BE2C (cell line): ENCODE measurements at regions not wholly inside any gene's neighbourhood (a gene's known extent, or its start where the extent isn't known, plus 50 kb on each side); places are given as distances from the start of the nearest gene placed in this dataset.

ENCODE experiments used
- DNase-seq: peaks from one replicate; pipeline ENCODE4 v3.0.0-alpha.2; 2020
- H3K27me3 ChIP-seq: fragments of 250-450 bp; sonication (Bioruptor Pico); 2 replicates; pipeline ENCODE4 v1.5.1; 2020; ENCODE audit warnings: mild to moderate bottlenecking
- H3K36me3 ChIP-seq: fragments of 250-450 bp; sonication (Bioruptor Pico); 2 replicates; pipeline ENCODE4 v1.5.1; 2020; ENCODE audit warnings: mild to moderate bottlenecking
- H3K4me1 ChIP-seq: fragments of 250-450 bp; sonication (Bioruptor Pico); 2 replicates; pipeline ENCODE4 v1.5.1; 2020
- H3K4me3 ChIP-seq: 2 replicates; pipeline ENCODE4 v1.5.1; 2011; ENCODE audit warnings: low read depth, low read length
- H3K9me3 ChIP-seq: fragments of 250-450 bp; sonication (Bioruptor Pico); 2 replicates; pipeline ENCODE4 v1.5.1; 2020
- CTCF ChIP-seq: IDR thresholded peaks from 2 replicates; pipeline ENCODE4 v1.5.1; 2012; ENCODE audit warnings: mild to moderate bottlenecking, low read depth, low read length

- TF ChIP-seq CTCF: no peak
- no peak for DNase-seq
- no peaks in the 10 kb centered on the region for H3K36me3 ChIP-seq
These were observed 411.9 kb upstream of the B3GAT1 start for GRCh38 chr11:134823970-134824369.

DNA sequence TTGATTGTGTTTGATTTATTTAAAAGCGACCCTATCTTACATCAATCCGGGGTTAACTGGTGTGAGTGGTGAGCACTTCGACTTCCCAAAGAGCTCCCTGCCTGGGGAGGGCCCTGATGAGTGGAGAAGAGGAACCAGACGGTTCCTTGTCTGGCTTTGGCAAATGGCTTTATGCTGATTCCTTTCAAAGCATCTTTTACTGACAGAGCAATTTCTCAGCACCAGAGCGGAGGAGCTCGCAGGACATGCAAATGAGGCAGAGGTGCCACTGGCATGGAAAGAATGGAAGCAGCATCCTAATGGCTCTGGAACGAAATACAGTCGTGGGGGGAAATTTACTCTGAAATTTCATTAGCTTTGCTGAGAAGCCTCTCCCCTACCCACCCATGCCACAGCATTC lies 410.9 kb upstream of the B3GAT1 start:
- H3K27me3 ChIP-seq: no peaks in the 10 kb centered on the region
- H3K9me3 ChIP-seq: no peaks in the 10 kb centered on the region
- no peaks in the 10 kb centered on the region for H3K4me1 ChIP-seq
- no peaks in the 10 kb centered on the region for H3K36me3 ChIP-seq
- H3K4me3 ChIP-seq: no peak overlapping the region
- TF ChIP-seq CTCF: no peak
- DNase-seq: no peak

More at GRCh38 chr11:134823970-134824369, 411.9 kb upstream of the B3GAT1 start:
- no peaks in the 10 kb centered on the region for H3K27me3 ChIP-seq
- no peaks in the 10 kb centered on the region for H3K4me1 ChIP-seq
- no peaks in the 10 kb centered on the region for H3K9me3 ChIP-seq
- no peak overlapping the region for H3K4me3 ChIP-seq

DNA sequence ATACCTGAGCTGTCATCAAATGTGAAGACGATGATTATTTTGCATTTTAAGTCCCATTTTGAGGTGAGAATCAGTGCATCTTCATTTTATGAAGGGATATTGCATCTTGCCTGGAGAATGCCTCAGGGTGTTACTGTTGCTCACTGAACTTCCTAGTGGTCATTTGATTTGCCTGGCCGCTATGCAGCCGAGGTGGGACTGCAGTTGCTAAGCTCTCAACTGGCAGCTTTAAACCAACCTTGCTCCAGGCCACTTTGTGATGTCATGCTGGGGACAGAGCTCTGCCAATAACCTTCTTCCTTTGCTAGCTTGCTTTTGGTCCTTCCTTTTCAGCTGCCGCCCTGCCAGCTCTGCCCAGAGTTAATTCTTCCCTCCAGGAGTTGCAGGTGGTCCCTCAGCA lies 409.4 kb upstream of the B3GAT1 start:
- no peak for DNase-seq
- Histone ChIP-seq H3K36me3 (no peaks in the 10 kb centered on the region), H3K4me3 (no peak overlapping the region), H3K9me3 (no peaks in the 10 kb centered on the region), H3K27me3 (no peaks in the 10 kb centered on the region), H3K4me1 (no peaks in the 10 kb centered on the region)
- TF ChIP-seq CTCF: no peak

DNA sequence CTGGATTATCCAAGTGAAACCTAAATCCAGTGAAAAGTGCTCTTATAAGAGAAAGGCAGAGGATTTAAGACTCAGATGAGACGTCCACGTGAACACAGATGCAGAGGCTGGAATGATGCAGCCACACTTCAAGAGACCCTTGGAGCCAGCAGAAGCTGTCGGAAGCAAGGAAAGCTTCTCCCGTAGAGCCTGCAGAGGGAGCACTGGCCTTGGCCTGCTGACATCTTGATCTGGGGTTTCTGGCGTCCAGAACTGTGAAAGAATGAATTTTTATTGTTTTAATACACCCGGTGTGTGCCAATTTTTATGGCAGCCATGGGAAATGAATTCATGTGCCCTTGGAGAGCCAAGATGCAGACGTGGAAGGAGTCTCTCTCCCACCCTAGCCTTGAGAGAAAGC lies 407.0 kb upstream of the B3GAT1 start:
- Histone ChIP-seq H3K4me1 (no peaks in the 10 kb centered on the region), H3K36me3 (no peaks in the 10 kb centered on the region), H3K9me3 (no peaks in the 10 kb centered on the region), H3K4me3 (no peak overlapping the region), H3K27me3 (no peaks in the 10 kb centered on the region)
- DNase-seq: no peak
- peak; percentile 39 for TF ChIP-seq CTCF

DNA sequence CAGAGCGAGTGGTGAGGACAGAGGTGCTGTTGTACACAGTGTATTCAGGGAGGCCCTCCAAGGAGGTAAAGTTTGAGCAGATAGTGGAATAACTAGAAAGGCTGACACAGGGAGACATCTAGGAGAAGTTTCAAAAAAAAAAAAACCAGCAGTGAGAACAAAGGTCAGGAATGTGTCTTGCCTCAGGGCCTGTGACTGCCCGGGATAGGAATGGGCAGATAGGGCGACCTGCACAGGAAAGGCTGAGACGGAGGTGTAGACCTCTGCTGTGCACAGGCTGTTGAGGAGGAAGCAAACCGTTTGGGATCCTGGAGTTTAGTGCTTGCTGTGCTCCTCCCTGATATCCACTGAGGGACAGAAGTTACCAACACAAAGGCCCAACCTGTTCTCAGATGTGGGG lies 406.5 kb upstream of the B3GAT1 start:
- no peak for TF ChIP-seq CTCF
- Histone ChIP-seq H3K36me3 (no peaks in the 10 kb centered on the region), H3K4me3 (no peak overlapping the region), H3K9me3 (no peaks in the 10 kb centered on the region), H3K27me3 (no peaks in the 10 kb centered on the region), H3K4me1 (no peaks in the 10 kb centered on the region)
- DNase-seq: no peak

DNA sequence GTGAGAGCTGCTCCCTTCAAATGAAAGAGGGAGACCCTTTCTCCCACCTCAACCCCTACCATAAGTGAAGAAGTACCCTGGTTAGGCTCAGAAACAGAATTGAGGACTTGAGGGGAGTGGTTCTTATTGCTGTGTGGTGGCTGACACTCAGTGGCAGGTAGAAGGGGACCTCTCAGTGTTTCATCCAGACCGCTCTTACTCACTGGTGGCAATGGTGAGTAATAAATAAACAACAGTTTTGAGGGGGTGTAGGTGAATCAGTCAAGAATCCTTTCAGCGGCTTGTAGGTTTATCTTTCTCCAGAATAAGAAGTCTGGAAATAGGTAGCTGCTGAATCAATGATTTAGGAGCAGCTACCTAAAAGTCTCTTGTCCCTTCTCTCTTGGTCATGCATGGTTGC lies 403.4 kb upstream of the B3GAT1 start:
- H3K27me3 ChIP-seq: no peaks in the 10 kb centered on the region
- H3K4me1 ChIP-seq: no peaks in the 10 kb centered on the region
- no peak for TF ChIP-seq CTCF
- no peak for DNase-seq
- H3K9me3 ChIP-seq: no peaks in the 10 kb centered on the region
- H3K36me3 ChIP-seq: no peaks in the 10 kb centered on the region
- no peak overlapping the region for H3K4me3 ChIP-seq
